Right lobe of liver (tissue), 4 donors: ENCODE measurements at regions not wholly inside any gene's neighbourhood (a gene's known extent, or its start where the extent isn't known, plus 50 kb on each side); places are given as distances from the start of the nearest gene placed in this dataset.

Experiments
- POLR2A ChIP-seq: fragments of 450-650 bp; IDR thresholded peaks from one replicate; pipeline ENCODE4 v1.6.1; 2017; ENCODE audit warnings: antibody characterized with exemption, mild to moderate bottlenecking
- TF ChIP-seq, protein P1 (sequence below), 4 donors: fragments of 200-600 bp in 3 of 4; fragments of 450-650 bp in 1 of 4; IDR thresholded peaks; one replicate each; pipeline versions ENCODE4 v1.5.1 to v1.8.0; 2016 to 2022; ENCODE audit warnings: antibody characterized with exemption in 4 of 4, mild to moderate bottlenecking in 2 of 4
- donor health status: DM: no; HTN: no; CAD: no.
- donor health status: DM: no; HTN: no; CAD: no.
- donor health status: DM: no; HTN: yes; CAD: no.

GRCh38 chr13:81140675-81141074, 799.7 kb upstream of the SPRY2 start:
- TF ChIP-seq, protein P1, sequence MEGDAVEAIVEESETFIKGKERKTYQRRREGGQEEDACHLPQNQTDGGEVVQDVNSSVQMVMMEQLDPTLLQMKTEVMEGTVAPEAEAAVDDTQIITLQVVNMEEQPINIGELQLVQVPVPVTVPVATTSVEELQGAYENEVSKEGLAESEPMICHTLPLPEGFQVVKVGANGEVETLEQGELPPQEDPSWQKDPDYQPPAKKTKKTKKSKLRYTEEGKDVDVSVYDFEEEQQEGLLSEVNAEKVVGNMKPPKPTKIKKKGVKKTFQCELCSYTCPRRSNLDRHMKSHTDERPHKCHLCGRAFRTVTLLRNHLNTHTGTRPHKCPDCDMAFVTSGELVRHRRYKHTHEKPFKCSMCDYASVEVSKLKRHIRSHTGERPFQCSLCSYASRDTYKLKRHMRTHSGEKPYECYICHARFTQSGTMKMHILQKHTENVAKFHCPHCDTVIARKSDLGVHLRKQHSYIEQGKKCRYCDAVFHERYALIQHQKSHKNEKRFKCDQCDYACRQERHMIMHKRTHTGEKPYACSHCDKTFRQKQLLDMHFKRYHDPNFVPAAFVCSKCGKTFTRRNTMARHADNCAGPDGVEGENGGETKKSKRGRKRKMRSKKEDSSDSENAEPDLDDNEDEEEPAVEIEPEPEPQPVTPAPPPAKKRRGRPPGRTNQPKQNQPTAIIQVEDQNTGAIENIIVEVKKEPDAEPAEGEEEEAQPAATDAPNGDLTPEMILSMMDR (IDR thresholded peaks at IDR 0.05): no peak
- no peak for TF ChIP-seq POLR2A
